SK-N-SH (cell line): ENCODE measurements at regions not wholly inside any gene's neighbourhood (a gene's known extent, or its start where the extent isn't known, plus 50 kb on each side); places are given as distances from the start of the nearest gene placed in this dataset.

Source experiments
- CTCF ChIA-PET: fragments of 300-600, 350-600 bp; formaldehyde crosslinking; extraction: SDS; loops from one replicate; lab custom pipeline; 2021; lab: Yijun Ruan, JAX
- POLR2A ChIA-PET: fragments of 350-600 bp; sonication (Branson Sonifier 250); formaldehyde crosslinking; extraction: SDS; loops from one replicate; lab custom pipeline; 2020; ENCODE audit warnings: antibody characterized with exemption, inconsistent platforms; lab: Yijun Ruan, JAX
- DNase-seq: peaks from one replicate; pipeline ENCODE4 v3.0.0; 2012
- H2AFZ ChIP-seq: fragments of 200-600 bp; sonication (generic); 2 replicates; pipeline ENCODE4 v1.8.1; 2016; ENCODE audit warnings: antibody characterized with exemption, mild to moderate bottlenecking, low read depth
- H3F3A ChIP-seq: fragments of 200-600 bp; sonication (generic); replicated peaks from 2 replicates; pipeline ENCODE3; 2016; ENCODE audit warnings: antibody characterized with exemption, mild to moderate bottlenecking; ENCODE audit not compliant: insufficient read depth
- H3K27ac ChIP-seq, 2 experiments: fragments of 200-500 bp in 1 of 2; fragments of 200-600 bp in 1 of 2; sonication (Bioruptor generic) in 1 of 2; sonication (generic), shearing (Covaris generic) in 1 of 2; 2 replicates each; pipeline versions ENCODE4 v1.5.1 to v1.6.1; 2014 to 2016; ENCODE audit warnings: low read depth in 2 of 2, inconsistent platforms in 1 of 2, low read length in 1 of 2, mild to moderate bottlenecking in 1 of 2, mixed read lengths in 1 of 2
- H3K27me3 ChIP-seq: fragments of 200-600 bp; sonication (generic), shearing (Covaris generic); 2 replicates; pipeline ENCODE4 v1.6.1; 2016; ENCODE audit warnings: mixed run types; ENCODE audit not compliant: insufficient read depth
- H3K36me3 ChIP-seq, 2 experiments: fragments of 200-500 bp in 1 of 2; fragments of 200-600 bp in 1 of 2; sonication (Bioruptor generic) in 1 of 2; sonication (generic) in 1 of 2; replicated peaks in 1 of 2; 2 replicates each; pipeline versions ENCODE3 to v1.5.1; 2014 to 2016; ENCODE audit warnings: low read length in 1 of 2, mild to moderate bottlenecking in 1 of 2; ENCODE audit not compliant: insufficient read depth in 2 of 2, control insufficient read depth in 1 of 2
- H3K4me1 ChIP-seq, 2 experiments: fragments of 200-500 bp in 1 of 2; fragments of 200-600 bp in 1 of 2; sonication (Bioruptor generic) in 1 of 2; sonication (generic), shearing (Covaris generic) in 1 of 2; 2 replicates each; pipeline versions ENCODE4 v1.5.1 to v1.6.1; 2014 to 2016; ENCODE audit warnings: low read depth in 1 of 2, low read length in 1 of 2, mixed run types in 1 of 2; ENCODE audit not compliant: insufficient read depth in 2 of 2, control insufficient read depth in 1 of 2
- H3K4me2 ChIP-seq: fragments of 200-600 bp; sonication (generic), shearing (Covaris generic); 2 replicates; pipeline ENCODE4 v1.6.1; 2017; ENCODE audit warnings: mixed run types
- H3K4me3 ChIP-seq, 2 experiments: fragments of 200-500 bp in 1 of 2; fragments of 200-600 bp in 1 of 2; sonication (Bioruptor generic) in 1 of 2; sonication (generic), shearing (Covaris generic) in 1 of 2; 2 replicates each; pipeline versions ENCODE4 v1.5.1 to v1.8.1; 2014 to 2016; ENCODE audit warnings: low read depth in 2 of 2, inconsistent platforms in 1 of 2, low read length in 1 of 2, mild to moderate bottlenecking in 1 of 2, mixed read lengths in 1 of 2, moderate library complexity in 1 of 2
- H3K79me2 ChIP-seq: fragments of 200-600 bp; sonication (generic); 2 replicates; pipeline ENCODE4 v1.8.1; 2017; ENCODE audit warnings: mild to moderate bottlenecking; ENCODE audit not compliant: insufficient read depth
- H3K9ac ChIP-seq: fragments of 200-600 bp; sonication (generic); 2 replicates; pipeline ENCODE4 v1.6.1; 2017; ENCODE audit warnings: mixed run types
- H3K9me2 ChIP-seq: fragments of 200-600 bp; sonication (generic); 2 replicates; pipeline ENCODE4 v1.6.1; 2017; ENCODE audit warnings: mixed run types
- H3K9me3 ChIP-seq: fragments of 200-600 bp; sonication (generic); 2 replicates; pipeline ENCODE4 v1.6.1; 2017; ENCODE audit warnings: mixed run types, mild to moderate bottlenecking, moderate library complexity
- H4K20me1 ChIP-seq: fragments of 200-600 bp; sonication (generic); 2 replicates; pipeline ENCODE4 v1.6.1; 2017; ENCODE audit warnings: mild to moderate bottlenecking, mixed run types; ENCODE audit not compliant: insufficient read depth
- ELF1 ChIP-seq: IDR thresholded peaks from 2 replicates; pipeline ENCODE4 v1.4.0; 2012
- EZH2phosphoT487 ChIP-seq: fragments of 200-600 bp; sonication (generic); IDR thresholded peaks from 2 replicates; pipeline ENCODE4 v1.6.1; 2017; ENCODE audit warnings: low read depth, mixed run types, mild to moderate bottlenecking, antibody characterized with exemption, moderate library complexity, borderline replicate concordance
- FOSL2 ChIP-seq: IDR thresholded peaks from 2 replicates; pipeline ENCODE4 v1.4.0; 2012; ENCODE audit warnings: low read depth, mild to moderate bottlenecking, moderate library complexity, borderline replicate concordance
- FOXJ3 ChIP-seq: sonication (generic); formaldehyde crosslinking; IDR thresholded peaks from 2 replicates; pipeline ENCODE4 v1.5.1; 2020; ENCODE audit warnings: mild to moderate bottlenecking, missing genetic modification reagents
- FOXM1 ChIP-seq: IDR thresholded peaks from 2 replicates; pipeline ENCODE4 v1.4.0; 2012; ENCODE audit warnings: low read depth, mild to moderate bottlenecking
- GABPA ChIP-seq: IDR thresholded peaks from 2 replicates; pipeline ENCODE4 v1.4.0; 2012; ENCODE audit warnings: low read depth, mild to moderate bottlenecking
- JUND ChIP-seq: IDR thresholded peaks from 2 replicates; pipeline ENCODE4 v1.4.0; 2012
- MEF2A ChIP-seq: IDR thresholded peaks from 2 replicates; pipeline ENCODE4 v1.4.0; 2012; ENCODE audit warnings: low read depth, borderline replicate concordance
- MXI1 ChIP-seq: IDR thresholded peaks from 2 replicates; pipeline ENCODE4 v1.6.1; 2012; ENCODE audit warnings: mild to moderate bottlenecking, low read depth, low read length, improper control_type of control experiment
- NFIC ChIP-seq: IDR thresholded peaks from 2 replicates; pipeline ENCODE4 v1.4.0; 2012; ENCODE audit warnings: borderline replicate concordance
- NRF1 ChIP-seq: IDR thresholded peaks from 2 replicates; pipeline ENCODE4 v1.6.1; 2012; ENCODE audit warnings: low read depth, mild to moderate bottlenecking, low read length
- RAD21 ChIP-seq: IDR thresholded peaks from 2 replicates; pipeline ENCODE4 v1.6.1; 2012; ENCODE audit warnings: mild to moderate bottlenecking, low read length
- RFX5 ChIP-seq: IDR thresholded peaks from 2 replicates; pipeline ENCODE4 v1.6.1; 2012; ENCODE audit warnings: mild to moderate bottlenecking, improper control_type of control experiment, low read length
- RXRA ChIP-seq: IDR thresholded peaks from 2 replicates; pipeline ENCODE4 v1.4.0; 2012; ENCODE audit warnings: low read depth, mild to moderate bottlenecking, borderline replicate concordance
- TCF12 ChIP-seq: IDR thresholded peaks from 2 replicates; pipeline ENCODE4 v1.4.0; 2012
- YY1 ChIP-seq: IDR thresholded peaks from 2 replicates; pipeline ENCODE4 v1.4.0; 2012; ENCODE audit warnings: low read depth, mild to moderate bottlenecking
- WGBS: methylation state at CpG from one replicate; pipeline ENCODE4 v1.1.6; 2017; ENCODE audit warnings: low lambda C conversion rate; 5-methylcytosine and 5-hydroxymethylcytosine counted together
- TF ChIP-seq, protein P1 (sequence below): IDR thresholded peaks from 2 replicates; pipeline ENCODE4; 2012
- TF ChIP-seq, protein P2 (sequence below): IDR thresholded peaks from 2 replicates; pipeline ENCODE4 v1.4.0; 2012; ENCODE audit warnings: low read depth, borderline replicate concordance

DNA sequence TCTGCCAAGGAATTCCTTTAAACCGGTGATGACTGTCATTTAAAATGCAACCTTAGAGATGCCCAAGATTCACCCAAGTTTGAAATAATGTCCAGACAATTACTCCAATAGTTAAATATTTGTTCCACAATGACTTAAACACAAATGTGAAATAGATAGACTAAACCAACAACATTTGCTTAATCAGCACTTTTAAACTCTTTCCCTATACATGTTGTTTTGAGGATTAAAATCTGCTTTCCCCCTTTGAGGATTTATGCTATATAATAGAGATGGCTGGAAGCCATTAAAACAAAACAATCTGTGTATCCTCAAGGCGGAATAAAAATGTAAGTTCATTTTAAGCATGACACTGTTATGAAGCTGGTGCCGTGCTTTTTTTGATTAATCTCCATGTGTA, 297.8 kb upstream of the RSPO3 start:
- no peak overlapping the region for H3K9ac ChIP-seq
- H4K20me1 ChIP-seq, result no peaks in the 10 kb centered on the region
- H3K4me1 ChIP-seq, result no peaks in the 10 kb centered on the region
- no peaks in the 10 kb centered on the region for H3K9me2 ChIP-seq
- ChIA-PET POLR2A (no interaction called here), CTCF (interaction anchor here (2.4 kb wide), 1 partner anchor 16 kb away, joined by 8 read pairs; no protein-coding TSS in a partner anchor)
- H3K27ac ChIP-seq, result no peak overlapping the region
- H3K27me3 ChIP-seq, result no peaks in the 10 kb centered on the region
- H3K9me3 ChIP-seq, result no peaks in the 10 kb centered on the region
- H3K4me2 ChIP-seq, result no peak overlapping the region
- no peak for TF ChIP-seq FOXM1
- TF ChIP-seq RFX5, result no peak
- TF ChIP-seq MEF2A, result no peak
- no peak for TF ChIP-seq RAD21
- no peaks in the 10 kb centered on the region for H3F3A ChIP-seq
- H3K4me3 ChIP-seq, result no peak overlapping the region
- WGBS, result 33% methylated on average over 3 of the region's 3 CpGs
- H3K79me2 ChIP-seq, result no peaks in the 10 kb centered on the region
- H3K36me3 ChIP-seq, result no peaks in the 10 kb centered on the region
- no peak overlapping the region for H2AFZ ChIP-seq
- DNase-seq, result no peak

DNA sequence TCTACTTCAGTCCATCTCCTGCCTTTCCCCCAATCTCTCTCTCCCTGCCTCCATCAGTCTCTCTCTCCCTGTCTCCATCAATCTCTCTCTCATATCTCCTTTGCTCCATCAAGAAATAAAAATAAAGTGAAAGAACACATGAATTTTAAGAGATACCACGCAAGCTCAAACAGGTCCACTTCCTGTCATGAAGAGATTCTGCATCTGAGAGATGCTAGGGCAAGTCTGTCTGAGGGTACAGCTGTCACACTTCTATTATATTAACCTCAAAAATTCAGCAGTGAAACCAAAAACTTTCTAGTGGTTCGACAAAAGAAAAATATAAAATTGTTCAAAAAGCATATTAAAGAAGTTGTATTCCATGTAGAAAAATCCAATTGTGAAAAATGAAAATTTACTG, 296.8 kb upstream of the RSPO3 start:
- H3K9ac ChIP-seq, result no peak overlapping the region
- ChIA-PET CTCF (no interaction called here), POLR2A (no interaction called here)
- H3K27me3 ChIP-seq, result no peaks in the 10 kb centered on the region
- no peak overlapping the region for H2AFZ ChIP-seq
- no peak for DNase-seq
- H3K4me3 ChIP-seq, result no peak overlapping the region
- H3K9me2 ChIP-seq, result no peaks in the 10 kb centered on the region
- no peaks in the 10 kb centered on the region for H3F3A ChIP-seq
- TF ChIP-seq, protein P1, sequence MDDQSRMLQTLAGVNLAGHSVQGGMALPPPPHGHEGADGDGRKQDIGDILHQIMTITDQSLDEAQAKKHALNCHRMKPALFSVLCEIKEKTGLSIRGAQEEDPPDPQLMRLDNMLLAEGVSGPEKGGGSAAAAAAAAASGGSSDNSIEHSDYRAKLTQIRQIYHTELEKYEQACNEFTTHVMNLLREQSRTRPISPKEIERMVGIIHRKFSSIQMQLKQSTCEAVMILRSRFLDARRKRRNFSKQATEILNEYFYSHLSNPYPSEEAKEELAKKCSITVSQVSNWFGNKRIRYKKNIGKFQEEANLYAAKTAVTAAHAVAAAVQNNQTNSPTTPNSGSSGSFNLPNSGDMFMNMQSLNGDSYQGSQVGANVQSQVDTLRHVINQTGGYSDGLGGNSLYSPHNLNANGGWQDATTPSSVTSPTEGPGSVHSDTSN, result no peak
- TF ChIP-seq TCF12, result no peak
- no peak for TF ChIP-seq EZH2phosphoT487
- no peak for TF ChIP-seq NRF1
- TF ChIP-seq RXRA, result no peak
- TF ChIP-seq FOSL2, result no peak
- TF ChIP-seq MXI1, result no peak
- no peak for TF ChIP-seq YY1
- TF ChIP-seq RFX5, result no peak
- TF ChIP-seq JUND, result no peak
- no peak for TF ChIP-seq RAD21
- TF ChIP-seq NFIC, result no peak
- TF ChIP-seq, protein P2, sequence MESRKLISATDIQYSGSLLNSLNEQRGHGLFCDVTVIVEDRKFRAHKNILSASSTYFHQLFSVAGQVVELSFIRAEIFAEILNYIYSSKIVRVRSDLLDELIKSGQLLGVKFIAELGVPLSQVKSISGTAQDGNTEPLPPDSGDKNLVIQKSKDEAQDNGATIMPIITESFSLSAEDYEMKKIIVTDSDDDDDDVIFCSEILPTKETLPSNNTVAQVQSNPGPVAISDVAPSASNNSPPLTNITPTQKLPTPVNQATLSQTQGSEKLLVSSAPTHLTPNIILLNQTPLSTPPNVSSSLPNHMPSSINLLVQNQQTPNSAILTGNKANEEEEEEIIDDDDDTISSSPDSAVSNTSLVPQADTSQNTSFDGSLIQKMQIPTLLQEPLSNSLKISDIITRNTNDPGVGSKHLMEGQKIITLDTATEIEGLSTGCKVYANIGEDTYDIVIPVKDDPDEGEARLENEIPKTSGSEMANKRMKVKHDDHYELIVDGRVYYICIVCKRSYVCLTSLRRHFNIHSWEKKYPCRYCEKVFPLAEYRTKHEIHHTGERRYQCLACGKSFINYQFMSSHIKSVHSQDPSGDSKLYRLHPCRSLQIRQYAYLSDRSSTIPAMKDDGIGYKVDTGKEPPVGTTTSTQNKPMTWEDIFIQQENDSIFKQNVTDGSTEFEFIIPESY, result no peak
- no peak for TF ChIP-seq GABPA
- TF ChIP-seq ELF1, result no peak
- TF ChIP-seq FOXJ3 (CRISPR knock-in tag), result no peak
- H3K4me2 ChIP-seq, result no peak overlapping the region
- H3K27ac ChIP-seq, result no peak overlapping the region
- H3K9me3 ChIP-seq, result no peaks in the 10 kb centered on the region
- 6% methylated on average over 2 of the region's 2 CpGs for WGBS
- H3K36me3 ChIP-seq, result no peaks in the 10 kb centered on the region
- no peaks in the 10 kb centered on the region for H4K20me1 ChIP-seq
- H3K79me2 ChIP-seq, result no peaks in the 10 kb centered on the region
- H3K4me1 ChIP-seq, result no peaks in the 10 kb centered on the region
